Lung (tissue), 11 donors: ENCODE measurements at regions not wholly inside any gene's neighbourhood (a gene's known extent, or its start where the extent isn't known, plus 50 kb on each side); places are given as distances from the start of the nearest gene placed in this dataset.
"Not testable (repeated sequence)": the region's sequence is repeated elsewhere in the genome, so short reads cannot be mapped to it uniquely, and the experiment has no call there.

Experiments
- ATAC-seq: fragments of 200-7000 bp; cut with Tn5 transposase; one replicate; pipeline ENCODE4 v1.9.1; 2020; ENCODE audit warnings: moderate number of reproducible peaks; ENCODE audit not compliant: insufficient read depth, low FRiP score
- DNase-seq, 3 donors: peaks; one replicate each; pipeline ENCODE4 v3.0.0-alpha.2; 2013 to 2017
- H3K27ac ChIP-seq, 2 donors: one replicate each; pipeline ENCODE4 v1.5.1; 2013; ENCODE audit warnings: mild to moderate bottlenecking in 2 of 2, moderate library complexity in 2 of 2, control low read depth in 1 of 2, inconsistent platforms in 1 of 2, low read depth in 1 of 2, low read length in 1 of 2
- H3K27me3 ChIP-seq, 3 donors: one replicate each; pipeline ENCODE4 v1.5.1; 2013; ENCODE audit warnings: low read length in 2 of 3; ENCODE audit not compliant: control insufficient read depth in 3 of 3, insufficient read depth in 3 of 3
- H3K36me3 ChIP-seq, 4 donors: one replicate each; pipeline ENCODE4 v1.5.1; 2013; ENCODE audit warnings: low read length in 4 of 4, mild to moderate bottlenecking in 1 of 4, moderate library complexity in 1 of 4; ENCODE audit not compliant: control insufficient read depth in 4 of 4, insufficient read depth in 4 of 4
- H3K4me1 ChIP-seq, 5 donors: one replicate each; pipeline ENCODE4 v1.5.1; 2013; ENCODE audit warnings: low read length in 5 of 5, mild to moderate bottlenecking in 2 of 5, moderate library complexity in 1 of 5; ENCODE audit not compliant: control insufficient read depth in 5 of 5, insufficient read depth in 5 of 5
- H3K4me3 ChIP-seq: one replicate; pipeline ENCODE4 v1.5.1; 2013; ENCODE audit warnings: mild to moderate bottlenecking, control low read depth, moderate library complexity
- H3K9ac ChIP-seq, 2 donors: one replicate each; pipeline ENCODE4 v1.5.1; 2013; ENCODE audit warnings: low read length in 2 of 2, control low read depth in 1 of 2; ENCODE audit not compliant: insufficient read depth in 1 of 2
- H3K9me3 ChIP-seq, 4 donors: one replicate each; pipeline ENCODE4 v1.5.1; 2013; ENCODE audit warnings: low read length in 3 of 4, mild to moderate bottlenecking in 1 of 4, moderate library complexity in 1 of 4; ENCODE audit not compliant: control insufficient read depth in 4 of 4, insufficient read depth in 3 of 4
- CTCF ChIP-seq: IDR thresholded peaks from 2 replicates; pipeline ENCODE4 v1.5.1; 2012; ENCODE audit warnings: mild to moderate bottlenecking; ENCODE audit errors: control extremely low read depth, extremely low read depth
- WGBS, 2 donors: extraction: QIAGEN DNeasy Blood & Tissue Kit; methylation state at CpG; one replicate each; pipeline ENCODE4 v1.1.7; 2013; 5-methylcytosine and 5-hydroxymethylcytosine counted together
- donor health status: control.
- donor health status: control.
- donor health status: Bipolar disorder and iron deficiency.
- donor health status: healthy.
- donor health status: DM: yes; HTN: yes; CAD: no.

DNA sequence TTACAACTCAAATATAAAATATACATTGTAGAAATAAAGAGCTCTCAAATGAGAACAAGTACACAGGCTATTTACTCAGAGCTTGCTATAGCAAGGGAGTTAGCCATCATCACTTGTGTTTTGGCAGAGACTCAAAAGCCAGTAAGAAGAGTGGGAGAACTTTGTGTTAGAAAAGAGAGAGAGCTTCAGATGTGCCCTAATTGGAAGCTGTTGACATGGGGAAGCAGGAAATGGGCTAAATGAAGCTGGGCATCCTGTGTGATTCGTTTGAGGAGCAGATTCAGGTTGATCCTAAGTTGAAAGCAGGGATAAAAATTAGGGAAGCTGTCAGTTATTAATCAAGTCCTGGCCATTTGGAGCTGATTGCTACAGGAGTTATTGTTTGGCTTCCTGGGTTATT is 207.4 kb upstream of the MAOA start:
- Histone ChIP-seq H3K4me1 (no peaks in the 10 kb centered on the region), H3K36me3 (no peaks in the 10 kb centered on the region), H3K27me3 (peaks cover 0 to 3% (median 0%) of the 10 kb centered on the region in 3 donors), H3K9ac (no peak overlapping the region), H3K9me3 (peaks cover 0 to 18% (median 4%) of the 10 kb centered on the region in 4 donors), H3K27ac (no peak overlapping the region), H3K4me3 (no peak overlapping the region)
- no peak for TF ChIP-seq CTCF
- DNase-seq (peak in 1 of 3 donors; percentile 1), ATAC-seq (no peak)
- WGBS, 2 donors: 17 to 32% methylated on average over 1 of the region's 1 CpG

DNA sequence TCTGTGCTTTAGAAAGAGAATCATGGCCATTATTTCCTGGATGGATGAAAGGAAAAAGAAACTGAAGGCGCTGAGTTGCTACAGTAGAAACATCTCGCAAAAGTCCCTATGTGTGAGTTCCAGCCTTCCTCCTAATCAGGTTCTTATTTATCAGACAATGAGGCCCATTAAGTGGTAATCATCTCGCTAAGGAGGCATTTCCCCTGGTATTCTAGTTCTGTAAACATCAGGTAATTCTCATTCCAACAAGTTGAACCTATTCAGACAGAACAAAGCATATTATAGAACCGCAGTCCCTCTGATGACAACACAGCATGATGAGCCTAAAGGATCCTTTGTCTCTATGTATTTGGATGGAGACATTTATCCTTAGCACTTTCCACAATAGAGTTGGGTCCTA is 205.7 kb upstream of the MAOA start:
- no peaks in the 10 kb centered on the region for H3K4me1 ChIP-seq
- H3K27me3 ChIP-seq: peaks cover 0 to 4% (median 0%) of the 10 kb centered on the region in 3 donors
- H3K27ac ChIP-seq: no peak overlapping the region
- 46 to 82% methylated on average over 4 of the region's 4 CpGs for WGBS, 2 donors
- no peak for TF ChIP-seq CTCF
- no peak overlapping the region for H3K9ac ChIP-seq
- ATAC-seq (no peak), DNase-seq (no peak)
- no peak overlapping the region for H3K4me3 ChIP-seq
- peaks cover 0 to 17% (median 5%) of the 10 kb centered on the region in 4 donors for H3K9me3 ChIP-seq
- no peaks in the 10 kb centered on the region for H3K36me3 ChIP-seq

DNA sequence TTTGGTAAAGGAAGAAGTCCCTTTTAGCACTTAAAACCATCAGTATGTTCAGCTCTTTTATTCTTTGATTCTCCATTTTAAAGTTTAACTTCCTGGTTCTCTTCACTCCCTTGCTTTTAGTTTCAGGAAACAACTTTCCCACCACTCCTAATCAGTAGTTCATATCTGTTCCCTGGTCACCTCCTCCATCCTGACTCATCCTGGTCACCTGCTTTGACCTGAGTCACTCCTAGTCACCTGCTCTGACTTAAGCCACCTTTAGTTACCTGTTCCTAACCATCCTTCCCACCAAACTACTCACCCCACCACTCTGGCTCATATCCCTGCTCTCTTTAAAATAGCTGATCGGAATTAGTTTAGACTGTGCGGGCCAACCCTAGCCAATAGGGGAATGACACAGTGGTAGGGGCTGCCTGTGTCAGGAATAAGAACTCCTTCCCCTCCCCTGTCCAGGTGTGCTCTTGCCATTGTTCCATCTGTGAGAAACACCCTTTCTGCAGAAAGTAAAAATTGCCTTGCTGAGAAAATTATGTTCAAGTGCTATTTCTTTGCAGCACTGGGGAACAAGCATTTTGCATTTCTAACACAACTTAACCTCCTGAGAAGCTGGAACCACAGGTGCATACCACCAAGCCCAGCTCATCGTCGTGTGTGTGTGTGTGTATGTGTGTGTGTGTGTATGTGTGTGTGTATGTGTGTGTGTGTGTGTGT is 204.0 kb upstream of the MAOA start:
- H3K4me1 ChIP-seq, H3K36me3 ChIP-seq, H3K4me3 ChIP-seq, H3K9ac ChIP-seq, H3K27me3 ChIP-seq, ATAC-seq, H3K27ac ChIP-seq, DNase-seq: not testable (repeated sequence)
- WGBS, 2 donors: 96 to 97% methylated on average over 2 to 4 of the region's 4 CpGs
- peaks cover 0 to 17% (median 5%) of the 10 kb centered on the region in 4 donors for H3K9me3 ChIP-seq

GRCh38 chrX:43456063-43456462 is 200.0 kb upstream of the MAOA start:
- DNase-seq: no peak
- Histone ChIP-seq H3K27ac (no peak overlapping the region), H3K27me3 (peaks cover 0 to 6% (median 0%) of the 10 kb centered on the region in 3 donors), H3K4me1 (no peaks in the 10 kb centered on the region), H3K36me3 (no peaks in the 10 kb centered on the region), H3K9me3 (peaks cover 0 to 15% (median 5%) of the 10 kb centered on the region in 4 donors), H3K4me3 (no peak overlapping the region), H3K9ac (no peak overlapping the region)
- no peak for ATAC-seq
- TF ChIP-seq CTCF: no peak
- WGBS, 2 donors: 84 to 85% methylated on average over 3 of the region's 3 CpGs
